Epithelial cell of esophagus (primary cell): ENCODE measurements at regions not wholly inside any gene's neighbourhood (a gene's known extent, or its start where the extent isn't known, plus 50 kb on each side); places are given as distances from the start of the nearest gene placed in this dataset.
A peak's percentile ranks its signal among the peaks of the same experiment; 100 is the strongest.

Experiments used
- DNase-seq: peaks from one replicate; pipeline ENCODE4 v3.0.0; 2010; ENCODE audit warnings: low read depth
- H3K4me3 ChIP-seq: 2 replicates; pipeline ENCODE4 v1.5.1; 2011; ENCODE audit warnings: mild to moderate bottlenecking, low read length, control low read depth
- CTCF ChIP-seq: IDR thresholded peaks from 2 replicates; pipeline ENCODE4 v1.5.1; 2011; ENCODE audit warnings: low read depth, mild to moderate bottlenecking, low read length, control low read depth, inconsistent platforms; ENCODE audit not compliant: insufficient read depth; ENCODE audit errors: missing control alignments

GRCh38 chr6:102387326-102388033, 994.0 kb downstream of the GRIK2 start:
- TF ChIP-seq CTCF = no peak
- DNase-seq = peak; percentile 82
- no peak overlapping the region for H3K4me3 ChIP-seq

GRCh38 chr6:102381203-102381602, 987.7 kb downstream of the GRIK2 start:
- H3K4me3 ChIP-seq = no peak overlapping the region
- TF ChIP-seq CTCF = no peak
- DNase-seq = peak; percentile 12

- no peak for DNase-seq
- no peak overlapping the region for H3K4me3 ChIP-seq
- TF ChIP-seq CTCF = no peak
These were observed 962.7 kb downstream of the GRIK2 start for GRCh38 chr6:102356170-102356569.

GRCh38 chr6:102355578-102355977, 962.1 kb downstream of the GRIK2 start:
- no peak for DNase-seq
- no peak for TF ChIP-seq CTCF
- no peak overlapping the region for H3K4me3 ChIP-seq

GRCh38 chr6:102352552-102352951, 959.0 kb downstream of the GRIK2 start:
- no peak for TF ChIP-seq CTCF
- no peak for DNase-seq
- H3K4me3 ChIP-seq = no peak overlapping the region

GRCh38 chr6:102344769-102345168, 951.3 kb downstream of the GRIK2 start:
- no peak for DNase-seq
- H3K4me3 ChIP-seq = no peak overlapping the region
- no peak for TF ChIP-seq CTCF

GRCh38 chr6:102340311-102340710, 946.8 kb downstream of the GRIK2 start:
- no peak overlapping the region for H3K4me3 ChIP-seq
- DNase-seq = no peak
- no peak for TF ChIP-seq CTCF
